HG03575 (cell line): ENCODE measurements at regions not wholly inside any gene's neighbourhood (a gene's known extent, or its start where the extent isn't known, plus 50 kb on each side); places are given as distances from the start of the nearest gene placed in this dataset.

ENCODE experiments used
- ATAC-seq: cut with Tn5 transposase; IDR thresholded peaks from one replicate; pipeline ENCODE4 v1.9.1; 2021; ENCODE audit not compliant: unreplicated experiment, insufficient number of reproducible peaks, low FRiP score; ENCODE audit errors: extremely low read depth

DNA sequence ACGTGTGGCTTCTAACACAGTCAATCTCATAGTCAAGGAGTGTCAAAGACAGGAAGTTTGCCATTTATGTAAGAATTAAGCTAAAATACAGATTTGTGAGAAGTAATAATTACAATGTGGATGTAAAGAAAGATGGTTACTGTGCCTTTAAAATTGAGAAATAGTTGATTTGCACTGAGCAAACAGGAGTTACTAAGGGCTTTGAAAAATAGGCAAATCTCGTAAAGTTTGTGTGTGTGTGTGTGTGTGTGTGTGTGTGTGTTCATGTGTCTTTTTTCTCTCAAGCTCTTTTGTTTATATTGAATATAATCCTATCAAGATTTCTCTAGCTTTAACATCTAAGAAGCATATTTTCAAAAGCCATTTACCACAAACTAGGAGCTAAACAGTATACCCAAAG lies 2284.5 kb downstream of the LRRC4C start:
- no peak for ATAC-seq

- no peak for ATAC-seq
Observed at GRCh38 chr11:39174196-39174595, 2285.3 kb downstream of the LRRC4C start.

GRCh38 chr11:39165021-39165420 lies 2294.4 kb downstream of the LRRC4C start:
- no peak for ATAC-seq

DNA sequence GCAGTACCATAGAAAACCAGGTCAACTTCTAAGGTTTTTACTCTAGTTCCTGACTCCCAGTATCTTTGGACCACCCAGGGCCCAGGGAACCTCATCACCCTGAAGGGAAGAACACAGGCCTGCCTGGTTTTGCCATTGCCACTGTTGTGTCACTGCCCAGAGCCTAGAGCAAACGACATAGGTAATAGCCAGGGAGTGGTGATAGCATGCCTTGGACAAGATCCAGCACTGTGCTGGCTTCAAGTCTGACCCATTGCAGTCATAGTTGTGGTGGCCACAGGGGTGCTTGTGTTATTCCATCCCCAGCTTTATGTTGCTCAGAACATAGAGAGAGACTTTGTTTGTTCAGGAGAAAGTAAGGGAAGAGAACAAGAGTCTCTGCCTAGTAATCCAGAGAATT lies 2310.2 kb downstream of the LRRC4C start:
- no peak for ATAC-seq

- no peak for ATAC-seq
Observed at GRCh38 chr11:39145346-39145745, 2314.1 kb downstream of the LRRC4C start.

DNA sequence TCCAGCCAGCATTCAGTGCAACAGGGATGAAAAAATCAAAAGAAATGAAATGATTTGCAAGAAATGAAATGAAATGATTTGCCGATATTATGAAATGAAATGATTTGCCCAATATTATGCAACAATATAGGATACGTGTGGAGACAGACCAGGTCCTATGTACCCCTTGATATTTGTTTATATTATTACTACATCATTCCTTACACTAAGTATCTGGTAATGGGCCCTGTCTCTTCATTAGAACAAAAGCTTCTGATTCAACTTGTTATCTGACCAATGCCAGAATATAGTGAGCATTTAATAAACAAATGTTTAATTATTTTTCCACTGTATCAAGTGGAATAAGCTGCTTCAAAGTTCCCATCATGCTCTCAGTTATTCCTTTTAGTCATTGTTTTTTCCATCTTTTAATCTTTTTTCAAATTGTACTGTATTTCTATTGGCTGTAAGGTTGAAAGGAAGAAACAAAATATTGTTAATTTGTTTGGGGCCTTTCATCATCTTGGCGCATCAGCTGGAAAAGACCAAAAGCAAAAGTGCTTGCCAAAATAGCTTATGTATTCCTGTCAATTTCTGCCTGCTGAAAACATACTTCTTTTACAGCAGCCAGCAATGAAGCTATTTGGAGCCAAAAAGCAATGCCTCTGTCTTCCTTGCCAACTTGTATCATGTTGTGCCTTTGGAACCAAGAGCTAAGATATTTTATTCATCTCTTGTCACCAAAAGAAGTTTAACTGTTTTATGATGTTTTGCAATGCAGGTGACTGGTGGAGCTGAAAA lies 2314.9 kb downstream of the LRRC4C start:
- ATAC-seq, result no peak

- ATAC-seq, result no peak
Observed at GRCh38 chr11:39139581-39139980, 2319.9 kb downstream of the LRRC4C start.

DNA sequence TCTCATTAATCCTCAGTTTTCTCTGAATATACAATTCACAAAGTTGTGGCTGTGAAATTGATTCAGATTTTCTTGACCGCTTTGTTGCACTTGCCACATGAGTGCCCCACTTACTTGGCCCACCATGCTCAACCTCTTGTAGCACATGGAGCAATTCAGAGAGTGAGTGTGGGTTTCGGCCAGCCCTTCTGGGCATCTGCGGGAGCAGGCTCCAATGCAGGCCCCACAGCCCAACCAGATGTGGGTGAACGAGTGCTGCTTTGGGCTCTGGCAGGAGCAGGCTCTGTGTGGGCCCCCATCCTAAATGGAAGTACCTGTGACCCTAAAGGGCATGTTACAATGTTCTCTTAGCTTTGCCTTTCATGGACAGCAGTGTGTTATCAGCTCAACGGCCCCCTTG lies 2338.6 kb downstream of the LRRC4C start:
- ATAC-seq, result no peak

DNA sequence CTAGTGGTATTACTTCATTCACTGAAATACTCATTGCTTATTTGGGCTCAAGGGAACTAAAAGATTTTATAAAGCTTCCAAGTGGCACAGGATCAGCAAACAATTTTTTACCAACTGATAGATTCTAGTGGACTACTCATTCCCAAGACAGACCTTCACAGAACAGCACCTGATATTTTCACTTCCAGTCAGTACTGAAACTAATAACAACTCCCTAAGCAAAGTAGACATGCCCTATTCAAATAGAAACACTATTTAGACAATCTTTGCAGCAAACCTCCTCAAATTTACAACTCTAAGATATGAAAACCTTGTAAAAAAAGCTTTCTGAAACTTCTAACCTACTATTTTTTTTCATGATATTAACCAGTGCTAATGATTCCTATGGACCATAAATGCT lies 2345.8 kb downstream of the LRRC4C start:
- ATAC-seq, result no peak

DNA sequence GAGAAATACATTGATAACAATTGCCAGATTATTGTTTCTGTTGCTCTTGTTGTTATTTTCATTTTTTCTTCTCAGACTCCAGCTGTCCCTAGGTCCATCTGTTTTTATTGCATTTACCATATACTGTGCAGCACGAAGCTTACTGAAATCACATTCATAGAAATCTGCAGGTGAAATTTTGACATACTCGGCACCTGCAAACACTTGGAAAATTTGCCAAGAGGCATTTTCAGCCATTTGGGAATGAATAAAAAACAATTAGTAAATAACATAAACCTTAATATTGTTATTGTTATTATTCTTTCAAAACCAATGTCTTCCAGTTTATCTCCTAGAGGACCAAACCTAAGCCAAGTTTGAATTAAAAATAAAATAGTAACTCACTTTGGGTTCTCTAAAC lies 2357.2 kb downstream of the LRRC4C start:
- ATAC-seq, result no peak

DNA sequence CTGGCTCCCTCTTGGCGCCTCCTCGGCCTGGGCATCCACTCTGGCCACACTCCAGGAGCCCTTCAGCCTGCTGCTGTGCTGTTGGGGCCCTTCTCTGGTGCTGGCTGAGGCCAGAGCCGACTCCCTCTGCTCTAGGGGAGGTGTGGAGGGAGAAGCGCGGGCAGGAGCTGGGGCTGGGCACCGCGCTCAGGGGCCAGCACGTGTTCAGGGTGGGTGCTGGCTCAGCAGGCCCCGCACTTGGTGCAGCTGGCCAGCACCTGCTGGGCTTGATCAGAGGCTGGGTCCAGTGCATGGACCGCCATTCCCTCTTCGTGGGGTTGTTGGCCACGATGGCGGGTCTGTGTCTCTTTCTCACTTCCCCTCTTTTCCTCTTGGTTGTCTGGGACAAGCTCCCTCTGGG lies 2381.0 kb downstream of the LRRC4C start:
- no peak for ATAC-seq

DNA sequence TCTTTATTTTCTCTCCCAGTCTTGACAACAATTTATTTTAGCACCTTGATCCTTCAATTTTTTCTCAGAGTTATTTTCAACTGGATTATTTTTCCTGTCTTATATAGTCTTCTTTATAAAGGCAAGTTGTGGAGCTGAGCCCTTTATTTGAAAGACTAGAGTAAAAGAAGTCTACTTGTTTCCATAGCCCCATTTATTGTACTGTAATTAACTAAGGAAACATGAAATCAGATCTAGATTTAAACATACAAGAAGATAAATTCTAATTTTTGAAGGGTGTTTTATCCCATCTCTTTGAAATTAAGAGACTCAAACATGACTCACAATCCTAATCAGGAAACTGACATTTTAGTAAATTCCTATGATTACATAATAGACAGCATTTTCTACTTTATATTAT lies 2421.8 kb downstream of the LRRC4C start:
- ATAC-seq, result no peak

GRCh38 chr11:39036021-39036420 lies 2423.4 kb downstream of the LRRC4C start:
- no peak for ATAC-seq

DNA sequence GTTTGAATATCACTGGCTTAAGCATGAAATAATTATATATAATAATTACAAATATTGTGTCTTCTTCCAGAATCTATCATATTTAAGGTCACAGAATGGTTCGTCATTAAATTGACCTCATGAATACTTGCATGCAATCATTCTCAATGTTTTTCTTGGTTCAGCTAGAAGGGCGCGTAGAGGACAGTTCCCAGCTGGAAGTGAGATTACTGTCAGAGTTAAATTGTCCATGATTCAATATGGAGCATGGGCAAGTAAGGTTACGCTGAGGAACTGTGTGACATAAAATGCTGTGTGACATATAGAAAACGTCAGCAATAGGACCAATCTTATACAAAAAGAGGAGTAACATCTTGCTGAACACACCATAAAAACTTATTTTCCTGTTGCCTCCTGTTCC lies 2423.5 kb upstream of the RAG2 start:
- ATAC-seq, result no peak

GRCh38 chr11:39011797-39012196 lies 2413.8 kb upstream of the RAG2 start:
- ATAC-seq, result no peak

DNA sequence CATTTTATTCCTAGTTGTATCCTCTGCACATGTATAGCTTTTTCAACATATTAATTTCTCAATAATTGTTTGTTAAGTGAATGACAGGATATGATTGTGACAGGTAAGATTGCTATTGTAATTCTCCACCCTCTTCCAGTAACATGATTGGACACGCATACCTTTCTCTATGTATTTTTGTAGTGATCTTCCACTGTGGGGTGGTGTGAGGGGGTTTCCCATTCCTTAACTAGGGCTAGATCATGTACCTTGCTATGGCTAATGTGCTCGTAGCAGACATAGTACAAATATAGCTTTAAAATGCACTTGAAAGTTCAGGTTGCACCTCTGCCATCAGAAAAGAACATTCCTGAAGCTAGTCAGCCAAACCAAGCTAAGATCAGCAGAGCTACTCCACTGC lies 2392.8 kb upstream of the RAG2 start:
- no peak for ATAC-seq

- ATAC-seq, result no peak
Observed at GRCh38 chr11:38990139-38990538, 2392.1 kb upstream of the RAG2 start.

GRCh38 chr11:38988908-38989307 lies 2390.9 kb upstream of the RAG2 start:
- no peak for ATAC-seq

GRCh38 chr11:38972220-38972619 lies 2374.2 kb upstream of the RAG2 start:
- ATAC-seq, result no peak

DNA sequence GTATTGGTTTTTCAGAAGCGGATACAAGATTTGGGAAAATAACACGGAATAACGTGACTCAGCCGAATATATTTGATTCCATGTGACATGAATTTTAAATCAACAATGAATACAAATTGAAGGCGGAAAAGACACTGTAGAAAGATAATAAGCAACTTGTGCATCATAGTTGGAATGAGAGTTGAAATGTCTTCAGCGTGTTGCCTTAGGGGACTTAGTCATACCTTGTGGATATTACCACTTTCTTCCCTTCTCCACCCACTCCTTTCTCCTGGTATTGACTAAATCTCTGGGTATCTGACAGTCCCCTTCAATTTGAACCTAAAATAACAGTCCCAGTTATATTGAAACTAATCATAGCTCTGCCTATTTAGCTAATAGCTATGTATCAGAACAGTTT lies 2373.1 kb upstream of the RAG2 start:
- no peak for ATAC-seq

GRCh38 chr11:38968951-38969350 lies 2370.9 kb upstream of the RAG2 start:
- ATAC-seq, result no peak
